Stimulated activated CD8-positive, alpha-beta memory T cell treated with anti-CD3 and anti-CD28 coated beads, Interleukin-12 subunit alpha, Interleukin-12 subunit beta, amount 100 ng/mL, for 24 hours (primary cell): ENCODE measurements at regions not wholly inside any gene's neighbourhood (a gene's known extent, or its start where the extent isn't known, plus 50 kb on each side); places are given as distances from the start of the nearest gene placed in this dataset.

Experiments used
- DNase-seq: peaks from one replicate; pipeline ENCODE4 v3.0.0-alpha.2; 2020; ENCODE audit errors: extremely low read depth

GRCh38 chr20:52490711-52491430 is 299.3 kb upstream of the ZFP64 start:
- no peak for DNase-seq

GRCh38 chr20:52484438-52484837 is 292.9 kb upstream of the ZFP64 start:
- no peak for DNase-seq

DNA sequence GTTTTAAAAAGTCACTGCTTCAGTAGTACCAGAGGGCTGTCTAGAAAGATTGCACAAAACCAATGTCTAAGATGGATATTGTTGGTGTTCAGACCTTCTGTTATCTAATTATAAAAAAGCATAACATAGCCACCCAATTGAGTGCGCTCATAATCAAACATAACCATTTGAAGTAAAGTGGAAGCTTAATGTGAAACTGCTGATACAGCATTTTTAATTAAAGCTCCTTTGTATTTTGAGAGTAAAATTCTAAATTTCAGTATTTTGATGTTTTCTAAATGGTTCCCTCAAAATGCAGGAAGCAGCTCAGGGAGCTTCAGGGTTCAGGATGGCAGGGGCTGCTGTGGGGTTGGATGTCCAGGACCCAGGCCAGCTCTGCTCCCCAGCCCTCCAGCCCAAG is 291.8 kb upstream of the ZFP64 start:
- DNase-seq: no peak

- no peak for DNase-seq
These were observed 290.5 kb upstream of the ZFP64 start for GRCh38 chr20:52482044-52482443.

GRCh38 chr20:52481443-52481842 is 289.9 kb upstream of the ZFP64 start:
- DNase-seq: no peak

- no peak for DNase-seq
These were observed 284.6 kb upstream of the ZFP64 start for GRCh38 chr20:52476074-52476750.

GRCh38 chr20:52473186-52473585 is 281.6 kb upstream of the ZFP64 start:
- no peak for DNase-seq

DNA sequence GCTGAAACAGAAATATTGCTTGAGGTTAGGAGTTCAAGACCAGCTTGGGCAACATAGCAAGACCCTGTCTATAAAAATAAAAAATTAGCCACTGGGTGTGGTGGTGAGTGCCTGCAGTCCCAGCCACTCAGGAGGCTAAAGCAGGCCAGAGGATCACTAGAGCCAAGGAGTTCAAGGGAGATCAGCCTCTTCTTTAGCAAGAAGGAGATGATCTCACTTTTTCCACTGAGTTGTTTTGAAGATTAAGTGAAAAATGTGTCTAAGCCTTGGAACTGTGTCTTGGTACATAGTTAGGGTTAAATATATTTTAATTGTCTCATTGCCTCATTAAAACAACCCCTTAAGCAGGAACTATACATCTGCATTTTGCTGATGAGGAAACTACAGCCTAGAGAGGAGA is 279.0 kb upstream of the ZFP64 start:
- DNase-seq: no peak

GRCh38 chr20:52469128-52469527 is 277.5 kb upstream of the ZFP64 start:
- DNase-seq: no peak

GRCh38 chr20:52465991-52466390 is 274.4 kb upstream of the ZFP64 start:
- no peak for DNase-seq

- no peak for DNase-seq
These were observed 270.0 kb upstream of the ZFP64 start for GRCh38 chr20:52461582-52461981.

GRCh38 chr20:52459150-52459549 is 267.6 kb upstream of the ZFP64 start:
- DNase-seq: no peak

- no peak for DNase-seq
These were observed 266.2 kb upstream of the ZFP64 start for GRCh38 chr20:52457826-52458225.

DNA sequence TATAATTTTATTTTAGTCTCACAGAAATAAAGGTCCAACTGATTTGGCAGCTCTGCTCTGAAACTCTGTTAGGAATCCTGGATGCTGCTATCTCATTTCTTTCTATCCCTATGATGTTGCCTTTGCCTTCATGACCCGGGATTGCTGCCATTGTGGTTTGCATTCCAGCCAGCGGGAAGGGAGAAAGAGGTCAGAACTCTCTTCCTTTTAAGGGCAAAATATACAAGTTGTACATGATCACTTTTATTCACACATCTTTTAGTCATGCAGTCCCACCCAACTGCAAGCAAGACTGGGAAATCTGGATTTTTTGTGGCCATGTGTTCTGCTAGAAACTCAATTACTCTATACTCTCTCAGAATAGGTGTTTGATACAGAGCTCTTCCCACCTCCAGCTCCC is 263.1 kb upstream of the ZFP64 start:
- no peak for DNase-seq

DNA sequence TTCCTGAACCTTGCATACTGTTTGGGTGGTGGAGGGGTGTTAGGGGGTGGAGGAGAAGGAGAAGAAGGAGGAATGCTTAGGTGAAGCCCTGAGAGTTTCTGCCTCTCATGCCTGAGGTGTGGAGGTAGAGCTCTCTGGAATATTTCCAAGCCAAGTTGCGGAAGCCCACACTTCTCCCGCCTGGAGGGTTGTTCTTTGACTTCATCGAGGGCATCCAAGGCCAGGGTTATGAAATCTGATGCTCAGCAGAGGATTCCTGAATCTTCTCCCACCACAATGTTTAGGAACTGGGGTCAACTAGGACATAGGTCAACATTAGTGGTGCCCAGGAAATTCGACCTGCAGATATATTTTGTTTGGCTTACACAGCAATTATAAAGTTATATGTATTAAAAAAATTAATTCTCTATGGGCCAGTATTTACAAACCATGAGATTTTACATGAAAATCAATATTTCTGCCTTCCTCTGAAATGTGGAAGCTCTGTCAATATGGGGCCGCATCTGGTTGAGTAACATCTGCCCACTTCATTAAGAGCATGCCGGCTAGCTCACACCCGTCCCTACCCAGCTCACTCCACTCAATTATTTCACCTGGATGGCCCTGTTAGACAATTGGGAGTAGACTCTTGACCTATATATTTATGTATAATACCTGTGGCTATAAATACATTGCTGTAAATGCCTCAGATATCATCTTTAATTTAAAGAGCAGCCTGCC is 257.1 kb upstream of the ZFP64 start:
- no peak for DNase-seq

- no peak for DNase-seq
These were observed 255.6 kb upstream of the ZFP64 start for GRCh38 chr20:52447225-52447551.

DNA sequence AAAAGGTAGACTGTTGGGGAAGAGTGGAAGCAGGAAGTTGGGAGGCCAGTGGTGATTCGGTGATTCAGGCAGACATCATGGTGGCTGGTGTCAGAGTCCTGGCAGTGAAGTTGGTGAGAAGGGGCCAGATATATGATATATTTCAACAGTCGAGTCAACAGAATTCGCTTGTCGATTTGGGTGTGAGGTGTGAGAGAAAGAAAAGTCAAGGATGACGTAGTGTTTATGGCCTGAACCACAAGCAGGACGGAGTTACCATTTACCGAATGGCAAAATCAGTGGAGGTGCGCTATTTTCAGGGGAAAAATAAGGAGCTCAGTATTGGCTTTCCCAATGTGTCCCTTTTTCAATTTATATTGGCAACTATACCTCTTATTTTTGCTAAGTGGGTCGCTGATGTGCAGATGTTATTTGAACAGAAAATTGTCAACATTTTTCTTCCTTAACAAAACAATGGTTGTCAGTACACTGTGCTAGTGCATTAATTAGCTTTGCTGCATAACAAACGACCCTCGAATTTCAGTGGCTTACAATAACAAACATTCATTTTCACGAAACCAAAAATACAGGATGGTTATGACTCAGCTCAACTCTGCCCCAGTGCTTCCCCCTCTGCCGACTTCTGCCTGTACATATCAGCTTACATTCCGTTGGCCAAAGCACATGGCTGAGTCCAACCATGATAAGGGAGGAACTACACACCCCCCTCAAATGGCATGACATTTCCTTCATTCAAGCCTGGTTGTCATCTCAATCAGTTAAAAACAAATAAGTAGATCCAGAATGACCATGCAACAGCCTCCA is 255.0 kb upstream of the ZFP64 start:
- no peak for DNase-seq

GRCh38 chr20:52444455-52444854 is 252.9 kb upstream of the ZFP64 start:
- DNase-seq: no peak

DNA sequence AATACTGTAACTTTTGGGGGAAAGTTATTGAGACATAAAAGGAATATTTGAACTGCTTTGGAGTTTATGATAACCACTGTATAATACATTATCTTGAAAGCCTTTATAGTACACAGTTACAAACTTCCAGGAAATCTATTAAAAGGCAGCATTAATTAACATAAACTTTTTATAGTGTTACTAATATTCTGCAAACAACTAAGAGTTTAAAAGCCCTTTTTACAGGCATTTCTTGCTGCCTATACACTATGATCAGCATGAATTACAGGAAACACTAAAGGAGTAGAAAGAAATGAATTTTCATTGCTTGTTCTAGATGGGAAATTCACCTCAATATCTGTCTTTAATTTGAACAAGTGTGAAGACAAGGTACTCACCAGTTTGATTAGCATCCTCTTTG is 252.3 kb upstream of the ZFP64 start:
- DNase-seq: no peak

DNA sequence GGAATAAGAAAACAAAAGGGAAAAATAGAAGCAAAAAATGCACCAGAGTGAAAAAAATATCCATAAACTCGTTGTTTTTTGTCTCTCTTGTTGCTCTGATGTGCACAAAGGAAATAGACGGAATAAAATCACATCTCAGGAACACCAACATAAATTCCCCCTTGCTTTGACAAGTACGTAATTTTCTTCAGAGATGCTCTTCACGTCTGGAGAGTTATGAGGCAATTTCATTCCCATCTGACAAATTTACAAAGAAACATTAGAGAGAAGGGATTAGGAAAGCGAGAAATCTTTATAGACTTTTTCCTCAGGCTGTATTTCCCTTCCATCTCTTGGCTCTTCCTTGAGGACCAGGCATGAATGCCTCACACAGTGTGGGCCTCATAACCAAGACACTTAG is 250.1 kb upstream of the ZFP64 start:
- DNase-seq: no peak

GRCh38 chr20:52439375-52439774 is 247.8 kb upstream of the ZFP64 start:
- no peak for DNase-seq

DNA sequence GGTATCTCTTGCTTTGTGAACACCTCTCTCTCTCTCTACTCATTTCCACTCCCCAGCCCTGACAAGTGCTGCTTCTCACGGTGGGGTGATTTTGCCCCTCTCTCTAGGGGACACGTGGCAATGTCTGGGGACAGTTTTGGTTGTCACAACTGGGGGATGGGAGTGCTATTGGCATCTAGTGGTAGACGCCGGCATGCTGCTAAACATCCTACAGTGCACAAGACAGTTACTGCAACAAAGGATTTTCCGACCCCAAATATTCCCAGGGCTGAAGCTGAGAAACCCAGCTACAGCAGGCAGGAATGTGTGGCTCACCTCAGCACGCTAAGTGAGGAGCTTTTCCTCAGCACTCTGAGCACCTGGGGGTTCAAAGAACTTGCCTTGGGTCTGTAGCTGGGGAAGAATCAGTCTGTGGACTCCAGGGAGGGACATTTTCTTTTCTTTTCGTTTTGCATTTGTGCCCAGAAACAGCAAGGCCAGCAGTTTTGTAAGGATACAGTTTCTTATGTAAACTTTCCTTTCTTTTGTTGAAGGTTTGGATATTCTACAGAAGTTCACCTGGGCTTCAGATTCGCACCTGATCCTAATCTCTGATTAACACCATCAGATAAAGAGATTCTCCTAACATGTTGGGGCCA is 246.9 kb upstream of the ZFP64 start:
- DNase-seq: no peak
